Panc1 (cell line): ENCODE measurements at regions not wholly inside any gene's neighbourhood (a gene's known extent, or its start where the extent isn't known, plus 50 kb on each side); places are given as distances from the start of the nearest gene placed in this dataset.

Experiments
- ATAC-seq: fragments of 200-7000 bp; cut with Tn5 transposase; 2 replicates; pipeline ENCODE4 v1.9.1; 2020; ENCODE audit warnings: mild to moderate bottlenecking, moderate library complexity
- BruUV-seq: library from RNA; stranded (reverse); fragments of 400-500 nt; replicated peaks from 2 replicates; lab custom pipeline; 2021; lab: Mats Ljungman, UMichigan
- CTCF ChIA-PET: fragments of 300-600 bp; sonication (Branson Sonifier 250); formaldehyde crosslinking; loops from one replicate; lab custom pipeline; 2022; ENCODE audit warnings: antibody characterized with exemption; lab: Charles Lee
- POLR2A ChIA-PET: fragments of 300-600 bp; sonication (Branson Sonifier 250); formaldehyde crosslinking; loops from one replicate; lab custom pipeline; 2022; ENCODE audit warnings: antibody characterized with exemption; lab: Charles Lee
- DNase-seq: peaks from one replicate; pipeline ENCODE4 v3.0.0-alpha.2; 2010; ENCODE audit warnings: low read depth, low spot score
- H3K27ac ChIP-seq: 2 replicates; pipeline ENCODE4 v1.5.1; 2011; ENCODE audit warnings: mild to moderate bottlenecking, low read length, inconsistent platforms
- H3K27me3 ChIP-seq: fragments of 200-500 bp; sonication (Bioruptor generic); 2 replicates; pipeline ENCODE4 v1.6.0; 2014; ENCODE audit warnings: low read length, inconsistent platforms; ENCODE audit not compliant: control insufficient read depth, insufficient read depth
- H3K36me3 ChIP-seq: fragments of 200-500 bp; sonication (Bioruptor generic); 2 replicates; pipeline ENCODE4 v1.5.1; 2014; ENCODE audit warnings: inconsistent platforms, mild to moderate bottlenecking, low read length, moderate library complexity; ENCODE audit not compliant: control insufficient read depth, insufficient read depth
- H3K4me1 ChIP-seq: 2 replicates; pipeline ENCODE4 v1.5.1; 2011; ENCODE audit warnings: inconsistent platforms, mild to moderate bottlenecking, low read length, moderate library complexity; ENCODE audit not compliant: control insufficient read depth, insufficient read depth
- H3K4me3 ChIP-seq, 2 experiments: 2 replicates each; pipeline ENCODE4 v1.5.1; 2011 to 2012; ENCODE audit warnings: low read depth in 2 of 2, low read length in 2 of 2, mild to moderate bottlenecking in 2 of 2, inconsistent platforms in 1 of 2, moderate library complexity in 1 of 2
- H3K9me3 ChIP-seq: fragments of 200-500 bp; sonication (Bioruptor generic); 2 replicates; pipeline ENCODE4 v1.5.1; 2014; ENCODE audit warnings: low read depth, mild to moderate bottlenecking, inconsistent platforms, low read length, moderate library complexity; ENCODE audit not compliant: control insufficient read depth, insufficient read depth
- POLR2AphosphoS5 ChIP-seq: IDR thresholded peaks from 2 replicates; pipeline ENCODE4 v1.6.1; 2012; ENCODE audit warnings: mild to moderate bottlenecking, low read depth, low read length, moderate library complexity
- SIN3A ChIP-seq: IDR thresholded peaks from 2 replicates; pipeline ENCODE4 v1.6.1; 2012; ENCODE audit warnings: low read depth, mild to moderate bottlenecking, low read length, moderate library complexity, borderline replicate concordance; ENCODE audit not compliant: insufficient read depth
- TCF7L2 ChIP-seq: IDR thresholded peaks from 2 replicates; pipeline ENCODE4 v1.6.1; 2011; ENCODE audit warnings: mild to moderate bottlenecking, low read depth, low read length, inconsistent platforms
- in situ Hi-C: cut with HindIII; loops from 2 replicates; pipeline ENCODE4 v1.10.0; 2016; ENCODE audit warnings: low sequenced_read_pairs, low pct_unique_long_range_greater_than_20kb
- intact Hi-C: fragments of 100-400 bp; cut with micrococcal nuclease; formaldehyde crosslinking; loops from one replicate; pipeline ENCODE4 v1.10.0; 2022; ENCODE audit not compliant: unreplicated experiment
- TF ChIP-seq, protein P1 (sequence below), 2 experiments: IDR thresholded peaks; 2 replicates each; pipeline ENCODE4 v1.6.1; 2011 to 2012; ENCODE audit warnings: low read depth in 2 of 2, control low read depth in 1 of 2, low read length in 1 of 2, mild to moderate bottlenecking in 1 of 2, moderate library complexity in 1 of 2; ENCODE audit not compliant: insufficient read depth in 1 of 2
- TF ChIP-seq, protein P2 (sequence below): fragments of 450-650 bp; IDR thresholded peaks from 2 replicates; pipeline ENCODE4 v1.5.1; 2017; ENCODE audit warnings: mild to moderate bottlenecking

DNA sequence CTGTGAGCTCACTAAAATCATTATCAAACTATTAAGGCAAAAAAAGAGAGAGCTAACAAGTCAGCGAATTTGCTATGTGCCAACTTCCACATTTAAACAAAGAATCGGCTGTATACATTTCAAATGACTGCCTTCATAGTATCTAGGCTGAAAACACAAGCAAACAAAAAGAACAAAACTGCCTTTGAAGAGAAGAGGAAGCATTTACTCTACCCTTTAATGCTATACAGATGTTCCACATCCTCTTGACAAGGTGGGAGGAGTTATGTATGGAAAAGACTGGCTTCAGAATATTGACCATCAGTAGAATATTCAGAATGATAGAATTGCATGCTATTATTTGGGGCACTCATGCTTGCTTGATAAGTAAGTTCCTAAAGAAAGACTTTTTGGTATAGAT is 741.7 kb downstream of the PLCL1 start:
- DNase-seq (no peak), ATAC-seq (no peak)
- Histone ChIP-seq H3K4me3 (no peak overlapping the region), H3K4me1 (no peaks in the 10 kb centered on the region), H3K36me3 (no peaks in the 10 kb centered on the region; the same call in 1 of the 2 replicates), H3K27ac (no peak overlapping the region), H3K9me3 (no peaks in the 10 kb centered on the region), H3K27me3 (no peaks in the 10 kb centered on the region)
- intact Hi-C loops, result no loop called here
- POLR2A ChIA-PET, result no interaction called here
- BruUV-seq, result no TSS peak
- CTCF ChIA-PET, result no interaction called here
- in situ Hi-C loops, result no loop called here
- TF ChIP-seq POLR2AphosphoS5 (no peak), TCF7L2 (no peak), SIN3A (no peak)
- TF ChIP-seq, protein P1, sequence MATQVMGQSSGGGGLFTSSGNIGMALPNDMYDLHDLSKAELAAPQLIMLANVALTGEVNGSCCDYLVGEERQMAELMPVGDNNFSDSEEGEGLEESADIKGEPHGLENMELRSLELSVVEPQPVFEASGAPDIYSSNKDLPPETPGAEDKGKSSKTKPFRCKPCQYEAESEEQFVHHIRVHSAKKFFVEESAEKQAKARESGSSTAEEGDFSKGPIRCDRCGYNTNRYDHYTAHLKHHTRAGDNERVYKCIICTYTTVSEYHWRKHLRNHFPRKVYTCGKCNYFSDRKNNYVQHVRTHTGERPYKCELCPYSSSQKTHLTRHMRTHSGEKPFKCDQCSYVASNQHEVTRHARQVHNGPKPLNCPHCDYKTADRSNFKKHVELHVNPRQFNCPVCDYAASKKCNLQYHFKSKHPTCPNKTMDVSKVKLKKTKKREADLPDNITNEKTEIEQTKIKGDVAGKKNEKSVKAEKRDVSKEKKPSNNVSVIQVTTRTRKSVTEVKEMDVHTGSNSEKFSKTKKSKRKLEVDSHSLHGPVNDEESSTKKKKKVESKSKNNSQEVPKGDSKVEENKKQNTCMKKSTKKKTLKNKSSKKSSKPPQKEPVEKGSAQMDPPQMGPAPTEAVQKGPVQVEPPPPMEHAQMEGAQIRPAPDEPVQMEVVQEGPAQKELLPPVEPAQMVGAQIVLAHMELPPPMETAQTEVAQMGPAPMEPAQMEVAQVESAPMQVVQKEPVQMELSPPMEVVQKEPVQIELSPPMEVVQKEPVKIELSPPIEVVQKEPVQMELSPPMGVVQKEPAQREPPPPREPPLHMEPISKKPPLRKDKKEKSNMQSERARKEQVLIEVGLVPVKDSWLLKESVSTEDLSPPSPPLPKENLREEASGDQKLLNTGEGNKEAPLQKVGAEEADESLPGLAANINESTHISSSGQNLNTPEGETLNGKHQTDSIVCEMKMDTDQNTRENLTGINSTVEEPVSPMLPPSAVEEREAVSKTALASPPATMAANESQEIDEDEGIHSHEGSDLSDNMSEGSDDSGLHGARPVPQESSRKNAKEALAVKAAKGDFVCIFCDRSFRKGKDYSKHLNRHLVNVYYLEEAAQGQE (IDR thresholded peaks at IDR 0.05; ENCODE audit: insufficient read depth in 1 of 2, low read depth in 2 of 2, low read length in 1 of 2), result no peak
- TF ChIP-seq, protein P2, sequence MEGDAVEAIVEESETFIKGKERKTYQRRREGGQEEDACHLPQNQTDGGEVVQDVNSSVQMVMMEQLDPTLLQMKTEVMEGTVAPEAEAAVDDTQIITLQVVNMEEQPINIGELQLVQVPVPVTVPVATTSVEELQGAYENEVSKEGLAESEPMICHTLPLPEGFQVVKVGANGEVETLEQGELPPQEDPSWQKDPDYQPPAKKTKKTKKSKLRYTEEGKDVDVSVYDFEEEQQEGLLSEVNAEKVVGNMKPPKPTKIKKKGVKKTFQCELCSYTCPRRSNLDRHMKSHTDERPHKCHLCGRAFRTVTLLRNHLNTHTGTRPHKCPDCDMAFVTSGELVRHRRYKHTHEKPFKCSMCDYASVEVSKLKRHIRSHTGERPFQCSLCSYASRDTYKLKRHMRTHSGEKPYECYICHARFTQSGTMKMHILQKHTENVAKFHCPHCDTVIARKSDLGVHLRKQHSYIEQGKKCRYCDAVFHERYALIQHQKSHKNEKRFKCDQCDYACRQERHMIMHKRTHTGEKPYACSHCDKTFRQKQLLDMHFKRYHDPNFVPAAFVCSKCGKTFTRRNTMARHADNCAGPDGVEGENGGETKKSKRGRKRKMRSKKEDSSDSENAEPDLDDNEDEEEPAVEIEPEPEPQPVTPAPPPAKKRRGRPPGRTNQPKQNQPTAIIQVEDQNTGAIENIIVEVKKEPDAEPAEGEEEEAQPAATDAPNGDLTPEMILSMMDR, result no peak

GRCh38 chr2:198545411-198545810 is 741.0 kb downstream of the PLCL1 start:
- TF ChIP-seq, protein P2, result no peak

DNA sequence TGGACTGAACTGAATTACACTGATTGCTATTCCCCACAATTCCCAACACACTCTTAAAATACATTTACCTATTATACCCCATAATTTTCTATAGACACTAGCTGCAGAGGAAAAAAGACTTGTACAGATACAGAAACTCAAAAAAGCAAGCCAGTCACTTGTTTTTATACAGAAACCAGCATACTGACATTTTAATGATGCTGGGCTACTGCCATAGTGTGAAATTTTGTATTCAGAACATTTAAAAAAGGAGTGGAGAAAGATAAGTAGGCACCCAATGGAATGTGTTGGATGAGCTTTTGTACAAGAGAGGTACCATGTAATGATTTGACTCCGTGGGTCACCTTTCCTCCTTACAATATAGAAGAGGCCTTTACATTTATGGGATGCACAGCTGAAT is 740.1 kb downstream of the PLCL1 start:
- Histone ChIP-seq H3K9me3 (no peaks in the 10 kb centered on the region), H3K4me3 (no peak overlapping the region), H3K4me1 (no peaks in the 10 kb centered on the region), H3K36me3 (no peaks in the 10 kb centered on the region; the same call in 1 of the 2 replicates), H3K27me3 (no peaks in the 10 kb centered on the region), H3K27ac (no peak overlapping the region)
- intact Hi-C loops, result no loop called here
- CTCF ChIA-PET, result no interaction called here
- no peak for DNase-seq
- BruUV-seq, result no TSS peak
- in situ Hi-C loops, result no loop called here
- TF ChIP-seq SIN3A (no peak), TCF7L2 (no peak), POLR2AphosphoS5 (no peak)
- TF ChIP-seq, protein P2, result no peak
- TF ChIP-seq, protein P1 (IDR thresholded peaks at IDR 0.05; ENCODE audit: insufficient read depth in 1 of 2, low read depth in 2 of 2, low read length in 1 of 2), result no peak
- POLR2A ChIA-PET, result no interaction called here
- no peak for ATAC-seq

More at GRCh38 chr2:198545411-198545810, 741.0 kb downstream of the PLCL1 start:
- Histone ChIP-seq H3K27ac (no peak overlapping the region), H3K4me1 (no peaks in the 10 kb centered on the region), H3K4me3 (no peak overlapping the region), H3K27me3 (no peaks in the 10 kb centered on the region), H3K9me3 (no peaks in the 10 kb centered on the region), H3K36me3 (no peaks in the 10 kb centered on the region; the same call in 1 of the 2 replicates)
- in situ Hi-C loops (no loop called here), intact Hi-C loops (no loop called here)
- no peak for DNase-seq
- no peak for ATAC-seq
- ChIA-PET CTCF (no interaction called here), POLR2A (no interaction called here)
- no TSS peak for BruUV-seq
